Lower leg skin (tissue), 3 donors: ENCODE measurements at regions not wholly inside any gene's neighbourhood (a gene's known extent, or its start where the extent isn't known, plus 50 kb on each side); places are given as distances from the start of the nearest gene placed in this dataset.

Source experiments
- POLR2A ChIP-seq, 2 donors: fragments of 450-650 bp; IDR thresholded peaks; one replicate each; pipeline ENCODE4 v1.6.1; 2016 to 2017; ENCODE audit warnings: antibody characterized with exemption in 2 of 2, mild to moderate bottlenecking in 1 of 2, moderate library complexity in 1 of 2
- TF ChIP-seq, protein P1 (sequence below), 3 donors: fragments of 450-650 bp; IDR thresholded peaks; one replicate each; pipeline ENCODE4 v1.5.1; 2016; ENCODE audit warnings: antibody characterized with exemption in 3 of 3, mild to moderate bottlenecking in 3 of 3, moderate library complexity in 2 of 3

DNA sequence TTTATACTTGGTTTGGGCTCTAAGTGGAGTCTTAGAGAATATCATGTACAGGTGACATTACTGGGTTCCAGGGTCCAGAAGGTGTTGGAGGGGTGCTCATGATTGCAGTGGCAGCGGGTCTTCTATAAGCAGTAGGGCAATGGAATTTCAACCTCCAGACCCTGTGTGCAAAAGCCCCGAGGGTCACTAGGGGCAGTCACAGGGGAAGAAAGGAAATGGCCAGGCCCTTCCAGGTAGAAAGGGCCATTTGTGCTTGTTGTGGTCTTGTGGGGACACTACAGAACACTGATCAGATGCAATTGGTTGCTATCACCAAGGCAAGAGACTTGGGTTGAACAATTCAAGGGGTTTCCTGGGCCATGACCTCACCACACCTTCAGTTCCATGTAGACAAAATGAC is 283.4 kb downstream of the GADD45G start:
- no peak for TF ChIP-seq POLR2A (IDR thresholded peaks at IDR 0.05)
- TF ChIP-seq, protein P1, sequence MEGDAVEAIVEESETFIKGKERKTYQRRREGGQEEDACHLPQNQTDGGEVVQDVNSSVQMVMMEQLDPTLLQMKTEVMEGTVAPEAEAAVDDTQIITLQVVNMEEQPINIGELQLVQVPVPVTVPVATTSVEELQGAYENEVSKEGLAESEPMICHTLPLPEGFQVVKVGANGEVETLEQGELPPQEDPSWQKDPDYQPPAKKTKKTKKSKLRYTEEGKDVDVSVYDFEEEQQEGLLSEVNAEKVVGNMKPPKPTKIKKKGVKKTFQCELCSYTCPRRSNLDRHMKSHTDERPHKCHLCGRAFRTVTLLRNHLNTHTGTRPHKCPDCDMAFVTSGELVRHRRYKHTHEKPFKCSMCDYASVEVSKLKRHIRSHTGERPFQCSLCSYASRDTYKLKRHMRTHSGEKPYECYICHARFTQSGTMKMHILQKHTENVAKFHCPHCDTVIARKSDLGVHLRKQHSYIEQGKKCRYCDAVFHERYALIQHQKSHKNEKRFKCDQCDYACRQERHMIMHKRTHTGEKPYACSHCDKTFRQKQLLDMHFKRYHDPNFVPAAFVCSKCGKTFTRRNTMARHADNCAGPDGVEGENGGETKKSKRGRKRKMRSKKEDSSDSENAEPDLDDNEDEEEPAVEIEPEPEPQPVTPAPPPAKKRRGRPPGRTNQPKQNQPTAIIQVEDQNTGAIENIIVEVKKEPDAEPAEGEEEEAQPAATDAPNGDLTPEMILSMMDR (IDR thresholded peaks at IDR 0.05) = no peak
